Erythroblast (primary cell): ENCODE measurements at regions not wholly inside any gene's neighbourhood (a gene's known extent, or its start where the extent isn't known, plus 50 kb on each side); places are given as distances from the start of the nearest gene placed in this dataset.

Source experiments
- GATA1 ChIP-seq: IDR thresholded peaks from 2 replicates; pipeline ENCODE4 v1.6.1; 2011; ENCODE audit warnings: low read depth, mild to moderate bottlenecking, control low read depth, low read length, moderate library complexity
- POLR2A ChIP-seq: IDR thresholded peaks from 2 replicates; pipeline ENCODE4 v1.6.1; 2011; ENCODE audit warnings: mild to moderate bottlenecking, low read length

GRCh38 chr2:239611222-239611795 is 210.5 kb upstream of the HDAC4 start:
- TF ChIP-seq POLR2A (no peak), GATA1 (no peak)
